ENCODE measurements at regions not wholly inside any gene's neighbourhood (a gene's known extent, or its start where the extent isn't known, plus 50 kb on each side); places are given as distances from the start of the nearest gene placed in this dataset.
A peak's percentile ranks its signal among the peaks of the same experiment; 100 is the strongest.

DNA sequence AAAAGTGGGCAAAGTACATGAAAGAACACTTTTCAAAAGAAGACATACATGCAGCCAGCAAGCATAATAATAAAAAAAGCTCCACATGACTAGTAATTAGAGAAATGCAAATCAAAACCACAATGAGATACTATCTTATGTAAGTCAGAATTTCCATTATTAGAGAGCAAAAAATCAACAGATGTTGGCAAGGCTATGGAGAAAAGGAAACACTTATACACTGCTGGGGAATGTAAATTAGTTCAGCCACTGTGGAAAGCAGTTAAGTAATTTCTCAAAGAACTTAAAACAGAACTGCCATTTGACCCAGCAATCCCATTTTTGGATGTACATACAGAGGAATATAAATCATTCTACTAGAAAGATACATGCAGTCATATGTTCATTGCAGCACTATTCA is 360.7 kb downstream of the NSUN3 start:
- no peaks in the 10 kb centered on the region for H3K27me3 ChIP-seq
- in situ Hi-C loops (cut with MboI; ENCODE audit: low pct_ligation_motif_present in 1 of 4, low pct_unique_long_range_greater_than_20kb in 1 of 4, low sequenced_read_pairs in 3 of 4) (no loop called here), intact Hi-C loops (cut with DNase I; ENCODE audit: low total_unique reads) (no loop called here)
- no peaks in the 10 kb centered on the region for H3K9me3 ChIP-seq
- H3K27ac ChIP-seq, result no peak overlapping the region
- H3K36me3 ChIP-seq, result no peaks in the 10 kb centered on the region
- DNase-seq, result no peak
- no peak overlapping the region for H3K4me3 ChIP-seq
- H3K4me1 ChIP-seq, result no peaks in the 10 kb centered on the region
- TF ChIP-seq POLR2A (IDR thresholded peaks at IDR 0.05), result no peak
- no peak for TF ChIP-seq EP300 (IDR thresholded peaks at IDR 0.05; ENCODE audit: low read depth)
- TF ChIP-seq, protein P1, sequence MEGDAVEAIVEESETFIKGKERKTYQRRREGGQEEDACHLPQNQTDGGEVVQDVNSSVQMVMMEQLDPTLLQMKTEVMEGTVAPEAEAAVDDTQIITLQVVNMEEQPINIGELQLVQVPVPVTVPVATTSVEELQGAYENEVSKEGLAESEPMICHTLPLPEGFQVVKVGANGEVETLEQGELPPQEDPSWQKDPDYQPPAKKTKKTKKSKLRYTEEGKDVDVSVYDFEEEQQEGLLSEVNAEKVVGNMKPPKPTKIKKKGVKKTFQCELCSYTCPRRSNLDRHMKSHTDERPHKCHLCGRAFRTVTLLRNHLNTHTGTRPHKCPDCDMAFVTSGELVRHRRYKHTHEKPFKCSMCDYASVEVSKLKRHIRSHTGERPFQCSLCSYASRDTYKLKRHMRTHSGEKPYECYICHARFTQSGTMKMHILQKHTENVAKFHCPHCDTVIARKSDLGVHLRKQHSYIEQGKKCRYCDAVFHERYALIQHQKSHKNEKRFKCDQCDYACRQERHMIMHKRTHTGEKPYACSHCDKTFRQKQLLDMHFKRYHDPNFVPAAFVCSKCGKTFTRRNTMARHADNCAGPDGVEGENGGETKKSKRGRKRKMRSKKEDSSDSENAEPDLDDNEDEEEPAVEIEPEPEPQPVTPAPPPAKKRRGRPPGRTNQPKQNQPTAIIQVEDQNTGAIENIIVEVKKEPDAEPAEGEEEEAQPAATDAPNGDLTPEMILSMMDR (IDR thresholded peaks at IDR 0.05), result no peak
- no peak for TF ChIP-seq POLR2AphosphoS5 (IDR thresholded peaks at IDR 0.05)

DNA sequence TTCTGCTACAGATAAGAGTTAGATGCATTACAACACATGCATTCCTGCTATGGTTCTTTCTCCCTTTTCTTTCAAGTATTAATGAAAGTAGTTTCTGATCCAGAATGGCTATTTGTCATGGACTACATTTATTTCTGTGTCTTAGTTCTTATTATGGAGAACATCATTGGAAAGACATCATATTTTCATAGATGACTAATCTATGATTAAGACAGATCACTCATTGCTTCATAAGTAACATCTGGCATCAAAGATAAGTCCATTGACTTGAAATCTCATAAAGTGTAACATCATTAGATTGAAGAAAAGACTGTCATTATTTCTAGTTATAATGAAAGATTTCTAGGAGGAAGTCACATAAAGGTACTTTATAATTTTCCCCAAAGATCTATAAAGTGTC is 366.7 kb downstream of the NSUN3 start:
- no peaks in the 10 kb centered on the region for H3K4me1 ChIP-seq
- no peaks in the 10 kb centered on the region for H3K9me3 ChIP-seq
- intact Hi-C loops (cut with DNase I; ENCODE audit: low total_unique reads), result no loop called here
- no peak overlapping the region for H3K27ac ChIP-seq
- no peak for DNase-seq
- H3K4me3 ChIP-seq, result no peak overlapping the region
- TF ChIP-seq POLR2AphosphoS5 (IDR thresholded peaks at IDR 0.05), result no peak
- TF ChIP-seq, protein P1 (IDR thresholded peaks at IDR 0.05), result no peak
- no peak for TF ChIP-seq POLR2A (IDR thresholded peaks at IDR 0.05)
- TF ChIP-seq EP300 (IDR thresholded peaks at IDR 0.05; ENCODE audit: low read depth), result no peak
- H3K36me3 ChIP-seq, result no peaks in the 10 kb centered on the region
- no peaks in the 10 kb centered on the region for H3K27me3 ChIP-seq
- in situ Hi-C loops (cut with MboI; ENCODE audit: low pct_ligation_motif_present in 1 of 4, low pct_unique_long_range_greater_than_20kb in 1 of 4, low sequenced_read_pairs in 3 of 4), result no loop called here

DNA sequence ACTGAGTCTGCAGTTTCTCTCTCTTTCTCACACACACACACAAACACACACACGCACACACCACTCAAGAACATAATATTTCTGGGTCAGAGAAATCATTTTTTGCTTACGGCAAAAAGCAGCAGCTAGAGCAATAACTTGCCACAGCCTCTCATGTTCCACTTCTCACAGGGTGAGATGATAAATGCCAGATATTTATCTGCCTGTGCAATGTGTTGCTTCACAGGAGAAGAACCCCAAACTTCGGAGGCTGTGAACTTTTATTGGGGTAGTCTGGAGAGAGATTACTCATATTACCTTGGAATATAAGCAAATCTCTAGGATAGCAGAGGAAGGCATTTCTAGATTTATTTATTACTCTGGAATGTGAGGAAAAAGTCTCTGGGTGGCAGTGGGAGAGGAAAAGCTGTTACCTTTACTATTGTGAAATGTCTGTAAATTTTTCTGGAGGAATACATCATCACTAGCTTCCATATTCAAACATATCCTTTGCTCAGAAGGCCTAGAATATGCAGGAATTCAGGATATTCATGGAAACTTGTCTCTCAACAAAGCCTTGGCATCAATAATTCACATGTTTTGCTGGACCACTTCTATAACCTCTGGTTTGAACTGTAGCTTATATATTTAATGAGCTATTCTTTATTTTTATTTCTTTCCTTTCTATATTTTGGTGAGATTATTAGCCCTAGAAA is 369.2 kb downstream of the NSUN3 start:
- 52 to 68% methylated on average over 3 of the region's 3 CpGs for whole genome bisulfite sequencing, 2 donors (ENCODE audit: low coverage in 1 of 2)
- intact Hi-C loops (cut with DNase I; ENCODE audit: low total_unique reads), result no loop called here
- in situ Hi-C loops (cut with MboI; ENCODE audit: low pct_ligation_motif_present in 1 of 4, low pct_unique_long_range_greater_than_20kb in 1 of 4, low sequenced_read_pairs in 3 of 4), result no loop called here
- TF ChIP-seq, protein P1 (IDR thresholded peaks at IDR 0.05), result no peak
- no peak for TF ChIP-seq POLR2AphosphoS5 (IDR thresholded peaks at IDR 0.05)
- TF ChIP-seq POLR2A (IDR thresholded peaks at IDR 0.05), result no peak
- TF ChIP-seq EP300 (IDR thresholded peaks at IDR 0.05; ENCODE audit: low read depth), result no peak
- Histone ChIP-seq H3K9me3 (no peaks in the 10 kb centered on the region), H3K4me3 (no peak overlapping the region), H3K4me1 (no peaks in the 10 kb centered on the region), H3K36me3 (no peaks in the 10 kb centered on the region), H3K27ac (peak overlapping the region in 1 of 4 donors; percentile 6), H3K27me3 (no peaks in the 10 kb centered on the region)
- no peak for DNase-seq

DNA sequence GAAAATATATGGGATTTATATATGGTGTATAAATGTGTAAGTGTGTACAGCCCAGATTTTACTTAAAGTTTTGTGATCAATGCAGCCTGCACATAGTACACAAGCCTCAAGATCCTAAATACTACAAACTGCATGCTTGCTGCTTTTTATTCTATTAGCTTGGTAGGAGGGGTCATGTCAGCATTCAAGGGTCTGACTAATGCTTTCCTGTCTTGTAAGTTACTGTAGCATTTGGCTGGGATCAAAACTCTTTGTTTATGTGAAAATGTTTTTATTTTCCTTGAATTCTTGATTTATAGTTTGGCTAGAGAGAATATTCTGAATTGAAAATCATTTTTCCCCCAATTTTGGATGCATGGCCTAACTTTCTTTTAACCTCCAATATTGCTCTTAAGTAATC is 370.9 kb downstream of the NSUN3 start:
- TF ChIP-seq, protein P1 (IDR thresholded peaks at IDR 0.05), result no peak
- TF ChIP-seq EP300 (IDR thresholded peaks at IDR 0.05; ENCODE audit: low read depth) (no peak), POLR2A (IDR thresholded peaks at IDR 0.05) (no peak), POLR2AphosphoS5 (IDR thresholded peaks at IDR 0.05) (no peak)
- H3K36me3 ChIP-seq, result no peaks in the 10 kb centered on the region
- no peaks in the 10 kb centered on the region for H3K4me1 ChIP-seq
- no peak overlapping the region for H3K27ac ChIP-seq
- intact Hi-C loops (cut with DNase I; ENCODE audit: low total_unique reads), result no loop called here
- no peaks in the 10 kb centered on the region for H3K27me3 ChIP-seq
- no peaks in the 10 kb centered on the region for H3K9me3 ChIP-seq
- in situ Hi-C loops (cut with MboI; ENCODE audit: low pct_ligation_motif_present in 1 of 4, low pct_unique_long_range_greater_than_20kb in 1 of 4, low sequenced_read_pairs in 3 of 4), result no loop called here
- no peak for DNase-seq
- H3K4me3 ChIP-seq, result no peak overlapping the region

Data from transverse colon (tissue), 4 donors.